ENCODE measurements at regions not wholly inside any gene's neighbourhood (a gene's known extent, or its start where the extent isn't known, plus 50 kb on each side); places are given as distances from the start of the nearest gene placed in this dataset.

DNA sequence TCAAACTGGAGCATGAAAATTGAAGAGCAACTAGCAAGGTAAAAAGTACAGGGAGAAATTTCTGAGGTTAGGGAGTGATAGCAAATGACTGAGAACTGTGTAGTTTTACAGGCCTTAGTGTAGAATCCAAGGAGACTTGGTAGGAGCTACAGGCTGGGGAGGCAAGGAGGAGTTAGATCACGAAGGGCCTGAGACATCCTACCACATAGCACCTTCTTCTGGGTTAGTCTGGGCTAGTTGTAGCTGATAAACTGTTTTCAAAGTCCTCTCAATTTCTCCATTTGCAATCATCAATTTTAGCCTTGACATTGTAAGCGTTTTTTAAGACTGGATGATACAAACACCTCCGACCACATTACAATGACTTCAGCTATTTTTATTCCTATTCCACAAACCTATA is 209.7 kb downstream of the TMEM200A start:
- Histone ChIP-seq H3K9me2 (ENCODE audit: insufficient read depth) (no peaks in the 10 kb centered on the region; the same call in 1 of the 2 replicates), H3K79me2 (ENCODE audit: low read depth) (no peaks in the 10 kb centered on the region), H3K27ac (no peak overlapping the region), H3F3A (ENCODE audit: insufficient read depth, low read depth) (no peaks in the 10 kb centered on the region), H2AFZ (no peak overlapping the region), H3K4me2 (no peak overlapping the region), H3K36me3 (ENCODE audit: low read depth) (no peaks in the 10 kb centered on the region), H3K9me3 (ENCODE audit: insufficient read depth, low read depth) (no peaks in the 10 kb centered on the region), H3K4me1 (replicated peaks; ENCODE audit: insufficient read depth) (no peaks in the 10 kb centered on the region), H3K27me3 (ENCODE audit: insufficient read depth, low read depth) (no peaks in the 10 kb centered on the region), H4K20me1 (ENCODE audit: insufficient read depth) (no peaks in the 10 kb centered on the region), H3K4me3 (no peak overlapping the region)
- BruUV-seq (replicated peaks) = no TSS peak
- intact Hi-C loops (cut with micrococcal nuclease; ENCODE audit: unreplicated experiment) = no loop called here
- POLR2A ChIA-PET (ENCODE audit: unreplicated experiment) = no interaction called here
- TF ChIP-seq EZH2 (IDR thresholded peaks at IDR 0.05; ENCODE audit: low read depth) = no peak
- TF ChIP-seq, protein P1, sequence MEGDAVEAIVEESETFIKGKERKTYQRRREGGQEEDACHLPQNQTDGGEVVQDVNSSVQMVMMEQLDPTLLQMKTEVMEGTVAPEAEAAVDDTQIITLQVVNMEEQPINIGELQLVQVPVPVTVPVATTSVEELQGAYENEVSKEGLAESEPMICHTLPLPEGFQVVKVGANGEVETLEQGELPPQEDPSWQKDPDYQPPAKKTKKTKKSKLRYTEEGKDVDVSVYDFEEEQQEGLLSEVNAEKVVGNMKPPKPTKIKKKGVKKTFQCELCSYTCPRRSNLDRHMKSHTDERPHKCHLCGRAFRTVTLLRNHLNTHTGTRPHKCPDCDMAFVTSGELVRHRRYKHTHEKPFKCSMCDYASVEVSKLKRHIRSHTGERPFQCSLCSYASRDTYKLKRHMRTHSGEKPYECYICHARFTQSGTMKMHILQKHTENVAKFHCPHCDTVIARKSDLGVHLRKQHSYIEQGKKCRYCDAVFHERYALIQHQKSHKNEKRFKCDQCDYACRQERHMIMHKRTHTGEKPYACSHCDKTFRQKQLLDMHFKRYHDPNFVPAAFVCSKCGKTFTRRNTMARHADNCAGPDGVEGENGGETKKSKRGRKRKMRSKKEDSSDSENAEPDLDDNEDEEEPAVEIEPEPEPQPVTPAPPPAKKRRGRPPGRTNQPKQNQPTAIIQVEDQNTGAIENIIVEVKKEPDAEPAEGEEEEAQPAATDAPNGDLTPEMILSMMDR (conservative IDR thresholded peaks at IDR 0.05) = no peak
- DNase-seq = no peak
- CTCF ChIA-PET = no interaction called here

DNA sequence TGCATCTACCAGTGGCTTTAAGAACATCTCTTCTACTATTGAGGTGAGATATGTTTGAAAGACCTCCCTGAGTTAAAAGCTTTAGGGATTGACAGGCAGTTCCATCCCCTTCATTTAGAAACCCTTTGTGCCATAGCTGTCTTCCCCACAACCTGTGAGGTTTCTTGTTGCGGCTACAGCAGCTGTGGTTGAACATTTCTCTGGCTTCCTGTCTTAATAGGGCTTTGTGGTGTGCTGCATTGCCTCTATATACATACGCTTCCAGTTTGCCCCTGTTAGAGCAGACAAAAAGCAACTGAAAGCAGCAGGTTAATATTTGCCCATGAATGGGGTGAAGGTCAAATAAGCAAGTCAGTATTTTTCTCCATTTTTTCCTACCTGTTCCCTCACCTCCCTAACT is 210.2 kb downstream of the TMEM200A start:
- Histone ChIP-seq H3K4me1 (replicated peaks; ENCODE audit: insufficient read depth) (no peaks in the 10 kb centered on the region), H3K9me3 (ENCODE audit: insufficient read depth, low read depth) (no peaks in the 10 kb centered on the region), H3F3A (ENCODE audit: insufficient read depth, low read depth) (no peaks in the 10 kb centered on the region), H3K4me2 (no peak overlapping the region), H3K4me3 (no peak overlapping the region), H2AFZ (no peak overlapping the region), H3K27me3 (ENCODE audit: insufficient read depth, low read depth) (no peaks in the 10 kb centered on the region), H4K20me1 (ENCODE audit: insufficient read depth) (no peaks in the 10 kb centered on the region), H3K27ac (no peak overlapping the region), H3K36me3 (ENCODE audit: low read depth) (no peaks in the 10 kb centered on the region), H3K9me2 (ENCODE audit: insufficient read depth) (no peaks in the 10 kb centered on the region; the same call in 1 of the 2 replicates), H3K79me2 (ENCODE audit: low read depth) (no peaks in the 10 kb centered on the region)
- DNase-seq = no peak
- intact Hi-C loops (cut with micrococcal nuclease; ENCODE audit: unreplicated experiment) = no loop called here
- TF ChIP-seq, protein P1 (conservative IDR thresholded peaks at IDR 0.05) = no peak
- TF ChIP-seq EZH2 (IDR thresholded peaks at IDR 0.05; ENCODE audit: low read depth) = no peak
- ChIA-PET CTCF (no interaction called here), POLR2A (ENCODE audit: unreplicated experiment) (no interaction called here)
- BruUV-seq (replicated peaks) = no TSS peak

DNA sequence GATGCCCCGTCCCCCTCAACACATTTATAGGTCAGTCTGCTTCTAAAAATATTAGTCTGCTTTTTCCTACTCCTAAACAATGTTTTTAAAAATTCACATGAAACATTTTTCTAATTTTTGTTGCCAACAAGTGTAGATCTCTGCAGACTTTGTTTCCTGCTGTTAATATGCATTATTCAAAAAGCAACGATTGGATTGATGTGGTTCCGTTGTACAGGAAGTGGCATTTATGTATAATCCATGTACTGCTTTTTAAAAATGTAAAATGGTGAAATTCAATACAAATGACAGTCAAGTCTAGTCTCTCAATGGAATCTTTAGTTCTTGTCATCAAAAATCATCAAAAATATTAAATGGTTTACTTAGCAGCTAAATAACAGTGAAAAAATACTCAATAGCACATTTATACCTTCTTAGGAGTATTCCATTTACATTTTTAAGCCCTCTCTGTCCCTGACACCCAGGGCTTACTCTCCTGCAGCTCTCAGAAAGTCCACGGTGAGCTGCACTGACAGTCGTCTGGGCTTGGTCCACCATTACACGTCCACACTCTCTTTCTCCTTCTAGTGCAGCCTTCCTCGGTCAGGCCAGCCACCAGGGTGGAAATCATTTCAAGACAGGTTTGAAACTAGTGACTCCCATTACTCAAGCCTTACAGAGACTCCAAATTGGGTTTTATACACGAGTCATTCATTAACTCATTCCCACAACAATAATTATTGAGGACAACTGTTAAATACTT is 211.5 kb downstream of the TMEM200A start:
- no TSS peak for BruUV-seq (replicated peaks)
- H3K36me3 ChIP-seq (ENCODE audit: low read depth) = no peaks in the 10 kb centered on the region
- H2AFZ ChIP-seq = no peak overlapping the region
- H3K4me3 ChIP-seq = no peak overlapping the region
- H3K4me2 ChIP-seq = no peak overlapping the region
- H3K9me3 ChIP-seq (ENCODE audit: insufficient read depth, low read depth) = no peaks in the 10 kb centered on the region
- no peak overlapping the region for H3K27ac ChIP-seq
- H3K4me1 ChIP-seq (replicated peaks; ENCODE audit: insufficient read depth) = no peaks in the 10 kb centered on the region
- TF ChIP-seq, protein P1 (conservative IDR thresholded peaks at IDR 0.05) = no peak
- TF ChIP-seq EZH2 (IDR thresholded peaks at IDR 0.05; ENCODE audit: low read depth) = no peak
- no peak for DNase-seq
- H4K20me1 ChIP-seq (ENCODE audit: insufficient read depth) = no peaks in the 10 kb centered on the region
- ChIA-PET POLR2A (ENCODE audit: unreplicated experiment) (no interaction called here), CTCF (no interaction called here)
- H3F3A ChIP-seq (ENCODE audit: insufficient read depth, low read depth) = no peaks in the 10 kb centered on the region
- intact Hi-C loops (cut with micrococcal nuclease; ENCODE audit: unreplicated experiment) = no loop called here
- H3K27me3 ChIP-seq (ENCODE audit: insufficient read depth, low read depth) = no peaks in the 10 kb centered on the region
- no peaks in the 10 kb centered on the region for H3K79me2 ChIP-seq (ENCODE audit: low read depth)
- no peaks in the 10 kb centered on the region; the same call in 1 of the 2 replicates for H3K9me2 ChIP-seq (ENCODE audit: insufficient read depth)

Data from PC-9 (cell line).